Epithelial cell of proximal tubule (primary cell): ENCODE measurements at regions not wholly inside any gene's neighbourhood (a gene's known extent, or its start where the extent isn't known, plus 50 kb on each side); places are given as distances from the start of the nearest gene placed in this dataset.

Experiments
- DNase-seq: peaks from one replicate; pipeline ENCODE4 v3.0.0-alpha.2; 2011; ENCODE audit warnings: low read depth
- H3K4me3 ChIP-seq: 2 replicates; pipeline ENCODE4 v1.5.1; 2011; ENCODE audit warnings: low read depth, mild to moderate bottlenecking, low read length
- CTCF ChIP-seq: conservative IDR thresholded peaks from 2 replicates; pipeline ENCODE4 v1.5.1; 2012; ENCODE audit warnings: low read depth, mild to moderate bottlenecking, low read length

- TF ChIP-seq CTCF = no peak
- DNase-seq = no peak
- H3K4me3 ChIP-seq = no peak overlapping the region
These were observed 310.8 kb downstream of the EIPR1 start for GRCh38 chr2:3066831-3067230.

GRCh38 chr2:3065928-3066327 lies 311.7 kb downstream of the EIPR1 start:
- no peak for DNase-seq
- H3K4me3 ChIP-seq = no peak overlapping the region
- TF ChIP-seq CTCF = no peak

- TF ChIP-seq CTCF = no peak
- H3K4me3 ChIP-seq = no peak overlapping the region
- no peak for DNase-seq
These were observed 314.9 kb downstream of the EIPR1 start for GRCh38 chr2:3062476-3063260.

GRCh38 chr2:3060049-3060448 lies 317.6 kb downstream of the EIPR1 start:
- H3K4me3 ChIP-seq = no peak overlapping the region
- no peak for TF ChIP-seq CTCF
- DNase-seq = no peak

- H3K4me3 ChIP-seq = no peak overlapping the region
- DNase-seq = no peak
- TF ChIP-seq CTCF = no peak
These were observed 318.3 kb downstream of the EIPR1 start for GRCh38 chr2:3059141-3059925.

- H3K4me3 ChIP-seq = no peak overlapping the region
- DNase-seq = no peak
- TF ChIP-seq CTCF = no peak
These were observed 323.6 kb downstream of the EIPR1 start for GRCh38 chr2:3054066-3054465.
